ENCODE measurements at regions not wholly inside any gene's neighbourhood (a gene's known extent, or its start where the extent isn't known, plus 50 kb on each side); places are given as distances from the start of the nearest gene placed in this dataset.

DNA sequence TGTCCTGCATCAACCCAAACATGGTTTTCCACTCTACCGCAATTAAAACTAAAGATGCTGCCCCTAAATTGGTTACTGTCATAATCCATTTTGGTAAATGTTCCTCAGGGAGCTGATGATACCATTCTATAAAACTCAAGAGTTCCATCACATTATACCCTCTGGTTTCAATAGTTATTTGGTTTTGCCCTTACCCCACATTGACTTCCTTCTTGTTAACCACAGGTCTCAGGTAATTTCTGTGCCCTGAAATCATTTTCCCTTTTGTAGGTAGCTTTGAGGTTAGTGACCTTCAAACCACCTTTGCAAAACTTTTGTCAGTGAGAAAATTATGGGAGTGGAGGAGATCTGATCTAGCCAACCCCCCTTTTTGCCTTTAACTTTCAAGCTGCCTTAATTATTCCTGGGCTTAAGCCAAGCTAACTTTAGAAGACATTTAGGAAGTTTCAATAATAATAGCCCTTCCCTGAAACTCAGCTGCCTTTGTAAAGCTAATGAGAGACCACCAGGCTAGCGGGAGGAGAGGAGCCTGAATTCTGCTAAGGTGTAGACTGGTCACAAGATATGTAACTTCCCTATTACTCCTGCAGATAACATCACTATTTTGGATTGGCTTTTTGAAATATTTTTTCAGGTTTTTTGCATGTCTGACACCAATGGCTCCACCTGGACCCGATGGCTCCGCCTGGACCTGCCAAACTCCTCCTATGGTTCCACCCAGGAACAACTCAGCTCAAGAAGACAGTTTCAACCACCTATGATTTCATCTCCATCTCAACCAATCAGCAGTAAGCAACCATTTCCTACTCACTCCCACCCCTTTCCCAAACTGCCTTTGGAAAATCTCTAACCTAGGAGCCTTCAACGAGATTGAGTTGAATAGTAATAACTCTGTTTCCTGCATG lies 224.9 kb downstream of the HS3ST3B1 start:
- TF ChIP-seq, protein P1, sequence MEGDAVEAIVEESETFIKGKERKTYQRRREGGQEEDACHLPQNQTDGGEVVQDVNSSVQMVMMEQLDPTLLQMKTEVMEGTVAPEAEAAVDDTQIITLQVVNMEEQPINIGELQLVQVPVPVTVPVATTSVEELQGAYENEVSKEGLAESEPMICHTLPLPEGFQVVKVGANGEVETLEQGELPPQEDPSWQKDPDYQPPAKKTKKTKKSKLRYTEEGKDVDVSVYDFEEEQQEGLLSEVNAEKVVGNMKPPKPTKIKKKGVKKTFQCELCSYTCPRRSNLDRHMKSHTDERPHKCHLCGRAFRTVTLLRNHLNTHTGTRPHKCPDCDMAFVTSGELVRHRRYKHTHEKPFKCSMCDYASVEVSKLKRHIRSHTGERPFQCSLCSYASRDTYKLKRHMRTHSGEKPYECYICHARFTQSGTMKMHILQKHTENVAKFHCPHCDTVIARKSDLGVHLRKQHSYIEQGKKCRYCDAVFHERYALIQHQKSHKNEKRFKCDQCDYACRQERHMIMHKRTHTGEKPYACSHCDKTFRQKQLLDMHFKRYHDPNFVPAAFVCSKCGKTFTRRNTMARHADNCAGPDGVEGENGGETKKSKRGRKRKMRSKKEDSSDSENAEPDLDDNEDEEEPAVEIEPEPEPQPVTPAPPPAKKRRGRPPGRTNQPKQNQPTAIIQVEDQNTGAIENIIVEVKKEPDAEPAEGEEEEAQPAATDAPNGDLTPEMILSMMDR (IDR thresholded peaks at IDR 0.05 in 2 of 3, conservative IDR thresholded peaks at IDR 0.05 in 1 of 3; ENCODE audit: borderline replicate concordance in 1 of 3, insufficient read depth in 1 of 3, low read depth in 2 of 3, low read length in 2 of 3), result no peak
- TF ChIP-seq EGR1 (IDR thresholded peaks at IDR 0.05; ENCODE audit: low read depth), result no peak
- TF ChIP-seq POLR2A (IDR thresholded peaks at IDR 0.05; ENCODE audit: borderline replicate concordance, extremely low read depth, insufficient read depth, insufficient read length), result no peak
